ENCODE measurements at regions not wholly inside any gene's neighbourhood (a gene's known extent, or its start where the extent isn't known, plus 50 kb on each side); places are given as distances from the start of the nearest gene placed in this dataset.
"Not testable (repeated sequence)": the region's sequence is repeated elsewhere in the genome, so short reads cannot be mapped to it uniquely, and the experiment has no call there.

DNA sequence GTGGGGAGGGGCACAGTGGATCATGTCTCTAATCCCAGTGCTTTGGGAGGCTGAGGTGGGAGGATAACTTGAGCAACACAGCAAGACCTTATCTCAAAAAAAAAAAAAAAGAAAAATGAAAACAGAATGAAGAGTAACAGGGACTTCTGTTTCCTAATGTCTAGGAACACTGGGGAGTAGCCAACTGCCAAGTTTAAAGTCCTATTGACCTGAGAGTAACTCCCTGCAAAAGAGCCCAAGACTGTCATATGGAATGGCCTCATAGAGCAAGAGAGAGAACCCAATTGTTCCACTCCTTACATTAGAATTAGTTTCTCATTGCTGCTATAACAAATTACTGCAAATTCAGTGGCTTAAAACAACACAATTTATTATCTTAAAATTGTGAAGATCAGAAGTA lies 881.4 kb upstream of the ROBO1 start:
- Histone ChIP-seq H3K27ac (no peak overlapping the region), H3K4me1 (no peaks in the 10 kb centered on the region), H3K36me3 (no peaks in the 10 kb centered on the region), H3K27me3 (no peaks in the 10 kb centered on the region), H3K9me3 (peaks cover 0 to 1% of the 10 kb centered on the region in 2 donors), H3K4me3 (no peak overlapping the region)
- intact Hi-C loops (cut with DNase I; ENCODE audit: low total_unique reads) = no loop called here
- no peak for TF ChIP-seq POLR2A (IDR thresholded peaks at IDR 0.05)
- TF ChIP-seq POLR2AphosphoS5 (IDR thresholded peaks at IDR 0.05) = no peak
- TF ChIP-seq EP300 (IDR thresholded peaks at IDR 0.05; ENCODE audit: low read depth) = no peak
- TF ChIP-seq CTCF (IDR thresholded peaks at IDR 0.05) = no peak
- in situ Hi-C loops (cut with MboI; ENCODE audit: low pct_ligation_motif_present in 1 of 4, low pct_unique_long_range_greater_than_20kb in 1 of 4, low sequenced_read_pairs in 3 of 4) = no loop called here
- DNase-seq = no peak

DNA sequence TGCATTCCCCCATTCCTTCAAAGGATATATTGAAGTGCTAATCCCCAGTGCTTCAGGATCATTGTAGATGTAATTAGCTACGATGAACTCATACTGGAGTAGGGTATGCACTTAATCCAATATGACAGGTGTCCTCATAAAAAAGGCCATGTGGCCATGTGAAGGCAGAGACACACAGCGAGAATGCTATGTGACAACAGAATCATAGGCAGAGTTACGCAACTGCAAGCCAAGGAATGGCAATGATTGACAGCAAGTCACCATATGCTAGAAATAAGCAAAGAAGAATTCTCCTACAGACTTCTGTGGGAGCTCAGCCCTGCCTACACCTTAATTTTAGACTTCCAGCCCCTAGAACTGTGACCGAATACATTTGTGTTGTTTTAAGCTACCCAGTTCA lies 875.6 kb upstream of the ROBO1 start:
- intact Hi-C loops (cut with DNase I; ENCODE audit: low total_unique reads) = no loop called here
- H3K4me1 ChIP-seq = no peaks in the 10 kb centered on the region
- no peak overlapping the region for H3K27ac ChIP-seq
- no peaks in the 10 kb centered on the region for H3K36me3 ChIP-seq
- H3K9me3 ChIP-seq = peaks cover 0 to 4% of the 10 kb centered on the region in 2 donors
- WGBS, 2 donors (ENCODE audit: low coverage in 1 of 2) = 83 to 94% methylated on average over 3 to 4 of the region's 4 CpGs
- TF ChIP-seq CTCF (IDR thresholded peaks at IDR 0.05) = no peak
- no peak overlapping the region for H3K4me3 ChIP-seq
- H3K27me3 ChIP-seq = no peaks in the 10 kb centered on the region
- no peak for DNase-seq
- in situ Hi-C loops (cut with MboI; ENCODE audit: low pct_ligation_motif_present in 1 of 4, low pct_unique_long_range_greater_than_20kb in 1 of 4, low sequenced_read_pairs in 3 of 4) = no loop called here

- Histone ChIP-seq H3K27ac (no peak overlapping the region), H3K9me3 (no peaks in the 10 kb centered on the region), H3K36me3 (no peaks in the 10 kb centered on the region), H3K4me3 (no peak overlapping the region), H3K27me3 (no peaks in the 10 kb centered on the region), H3K4me1 (no peaks in the 10 kb centered on the region)
- in situ Hi-C loops (cut with MboI; ENCODE audit: low pct_ligation_motif_present in 1 of 4, low pct_unique_long_range_greater_than_20kb in 1 of 4, low sequenced_read_pairs in 3 of 4) = no loop called here
- DNase-seq = no peak
- TF ChIP-seq EP300 (IDR thresholded peaks at IDR 0.05; ENCODE audit: low read depth) (no peak), POLR2A (IDR thresholded peaks at IDR 0.05) (no peak), POLR2AphosphoS5 (IDR thresholded peaks at IDR 0.05) (no peak), CTCF (IDR thresholded peaks at IDR 0.05) (no peak)
- intact Hi-C loops (cut with DNase I; ENCODE audit: low total_unique reads) = no loop called here
- WGBS, 2 donors (ENCODE audit: low coverage in 1 of 2) = 36 to 48% methylated on average over 8 of the region's 8 CpGs
These were observed 850.8 kb upstream of the ROBO1 start for GRCh38 chr3:80618295-80619256.

GRCh38 chr3:80612366-80612765 lies 844.6 kb upstream of the ROBO1 start:
- no peak for TF ChIP-seq POLR2A (IDR thresholded peaks at IDR 0.05)
- no peak for TF ChIP-seq POLR2AphosphoS5 (IDR thresholded peaks at IDR 0.05)
- no peak for TF ChIP-seq CTCF (IDR thresholded peaks at IDR 0.05)
- TF ChIP-seq EP300 (IDR thresholded peaks at IDR 0.05; ENCODE audit: low read depth) = no peak
- DNase-seq = no peak
- no peaks in the 10 kb centered on the region for H3K4me1 ChIP-seq
- intact Hi-C loops (cut with DNase I; ENCODE audit: low total_unique reads) = no loop called here
- 33 to 42% methylated on average over 2 of the region's 2 CpGs for WGBS, 2 donors (ENCODE audit: low coverage in 1 of 2)
- no peaks in the 10 kb centered on the region for H3K27me3 ChIP-seq
- H3K27ac ChIP-seq = no peak overlapping the region
- no peak overlapping the region for H3K4me3 ChIP-seq
- in situ Hi-C loops (cut with MboI; ENCODE audit: low pct_ligation_motif_present in 1 of 4, low pct_unique_long_range_greater_than_20kb in 1 of 4, low sequenced_read_pairs in 3 of 4) = no loop called here
- no peaks in the 10 kb centered on the region for H3K36me3 ChIP-seq
- no peaks in the 10 kb centered on the region for H3K9me3 ChIP-seq

- H3K36me3 ChIP-seq; intact Hi-C loops (cut with DNase I; ENCODE audit: low total_unique reads); DNase-seq; H3K27ac ChIP-seq; H3K9me3 ChIP-seq; H3K4me3 ChIP-seq; H3K27me3 ChIP-seq; in situ Hi-C loops (cut with MboI; ENCODE audit: low pct_ligation_motif_present in 1 of 4, low pct_unique_long_range_greater_than_20kb in 1 of 4, low sequenced_read_pairs in 3 of 4); H3K4me1 ChIP-seq: not testable (repeated sequence)
- WGBS, 2 donors (ENCODE audit: low coverage in 1 of 2) = 72 to 90% methylated on average over 3 of the region's 3 CpGs
These were observed 840.3 kb upstream of the ROBO1 start for GRCh38 chr3:80608072-80608471.
